Mammary epithelial cell (primary cell): ENCODE measurements at regions not wholly inside any gene's neighbourhood (a gene's known extent, or its start where the extent isn't known, plus 50 kb on each side); places are given as distances from the start of the nearest gene placed in this dataset.

ENCODE experiments used
- CTCF ChIP-seq, 2 donors: IDR thresholded peaks in 1 of 2; conservative IDR thresholded peaks in 1 of 2; 2 replicates each; pipeline ENCODE4 v1.5.1; 2011 to 2012; ENCODE audit warnings: inconsistent platforms in 2 of 2, low read length in 2 of 2, mild to moderate bottlenecking in 2 of 2, control low read depth in 1 of 2, low read depth in 1 of 2; ENCODE audit not compliant: insufficient read depth in 1 of 2; ENCODE audit errors: extremely low read depth in 1 of 2
- EZH2 ChIP-seq: IDR thresholded peaks from 2 replicates; pipeline ENCODE4 v1.6.1; 2012; ENCODE audit warnings: low read length, inconsistent platforms, borderline replicate concordance

GRCh38 chr20:43398676-43399324 is 58.9 kb upstream of the SRSF6 start:
- TF ChIP-seq CTCF (conservative IDR thresholded peaks at IDR 0.05 in 1 of 2, IDR thresholded peaks at IDR 0.05 in 1 of 2; ENCODE audit: extremely low read depth in 1 of 2, insufficient read depth in 1 of 2, low read depth in 1 of 2, low read length in 2 of 2) (no peak), EZH2 (no peak)
